ENCODE measurements at regions not wholly inside any gene's neighbourhood (a gene's known extent, or its start where the extent isn't known, plus 50 kb on each side); places are given as distances from the start of the nearest gene placed in this dataset.

GRCh38 chr21:17071093-17071492 lies 441.8 kb upstream of the CXADR start:
- Histone ChIP-seq H3K4me3 (no peak overlapping the region), H3K36me3 (no peaks in the 10 kb centered on the region), H3K27ac (no peak overlapping the region), H3K27me3 (no peaks in the 10 kb centered on the region), H3K9me3 (ENCODE audit: low read depth) (no peaks in the 10 kb centered on the region), H3K4me1 (ENCODE audit: low read depth) (no peaks in the 10 kb centered on the region)
- no peak for DNase-seq (ENCODE audit: low read depth in 1 of 2, low spot score in 1 of 2)
- no peak for TF ChIP-seq CTCF (IDR thresholded peaks at IDR 0.05; ENCODE audit: low read depth, low read length)

GRCh38 chr21:17081193-17081592 lies 431.6 kb upstream of the CXADR start:
- Histone ChIP-seq H3K27me3 (no peaks in the 10 kb centered on the region), H3K27ac (no peak overlapping the region), H3K4me1 (ENCODE audit: low read depth) (no peaks in the 10 kb centered on the region), H3K9me3 (ENCODE audit: low read depth) (no peaks in the 10 kb centered on the region), H3K4me3 (no peak overlapping the region), H3K36me3 (no peaks in the 10 kb centered on the region)
- no peak for TF ChIP-seq CTCF (IDR thresholded peaks at IDR 0.05; ENCODE audit: low read depth, low read length)
- DNase-seq (ENCODE audit: low read depth in 1 of 2, low spot score in 1 of 2): no peak

- H3K4me3 ChIP-seq: no peak overlapping the region
- no peak for DNase-seq (ENCODE audit: low read depth in 1 of 2, low spot score in 1 of 2)
- H3K27ac ChIP-seq: no peak overlapping the region
- H3K36me3 ChIP-seq: no peaks in the 10 kb centered on the region
- no peak for TF ChIP-seq CTCF (IDR thresholded peaks at IDR 0.05; ENCODE audit: low read depth, low read length)
- H3K4me1 ChIP-seq (ENCODE audit: low read depth): no peaks in the 10 kb centered on the region
- no peaks in the 10 kb centered on the region for H3K27me3 ChIP-seq
- no peaks in the 10 kb centered on the region for H3K9me3 ChIP-seq (ENCODE audit: low read depth)
Measured at GRCh38 chr21:17082843-17083483, 429.9 kb upstream of the CXADR start.

- Histone ChIP-seq H3K4me3 (no peak overlapping the region), H3K27me3 (no peaks in the 10 kb centered on the region), H3K27ac (no peak overlapping the region), H3K36me3 (no peaks in the 10 kb centered on the region), H3K9me3 (ENCODE audit: low read depth) (no peaks in the 10 kb centered on the region), H3K4me1 (ENCODE audit: low read depth) (no peaks in the 10 kb centered on the region)
- no peak for TF ChIP-seq CTCF (IDR thresholded peaks at IDR 0.05; ENCODE audit: low read depth, low read length)
- DNase-seq (ENCODE audit: low read depth in 1 of 2, low spot score in 1 of 2): peak in 1 of 2 donors; percentile 2
Measured at GRCh38 chr21:17085707-17086106, 427.1 kb upstream of the CXADR start.

- DNase-seq (ENCODE audit: low read depth in 1 of 2, low spot score in 1 of 2): no peak
- TF ChIP-seq CTCF (IDR thresholded peaks at IDR 0.05; ENCODE audit: low read depth, low read length): no peak
- H3K4me1 ChIP-seq (ENCODE audit: low read depth): no peaks in the 10 kb centered on the region
- no peak overlapping the region for H3K4me3 ChIP-seq
- no peaks in the 10 kb centered on the region for H3K36me3 ChIP-seq
- H3K9me3 ChIP-seq (ENCODE audit: low read depth): no peaks in the 10 kb centered on the region
- no peaks in the 10 kb centered on the region for H3K27me3 ChIP-seq
- no peak overlapping the region for H3K27ac ChIP-seq
Measured at GRCh38 chr21:17088500-17088899, 424.3 kb upstream of the CXADR start.
